Islet of Langerhans (tissue), 1 donor: ENCODE measurements at regions not wholly inside any gene's neighbourhood (a gene's known extent, or its start where the extent isn't known, plus 50 kb on each side); places are given as distances from the start of the nearest gene placed in this dataset.
"Not testable (repeated sequence)": the region's sequence is repeated elsewhere in the genome, so short reads cannot be mapped to it uniquely, and the experiment has no call there.

Source experiments
- FAIRE-seq: peaks from one replicate; lab custom pipeline; 2011; peaks lifted over from hg19 to GRCh38; lab: Jason Lieb, UNC

DNA sequence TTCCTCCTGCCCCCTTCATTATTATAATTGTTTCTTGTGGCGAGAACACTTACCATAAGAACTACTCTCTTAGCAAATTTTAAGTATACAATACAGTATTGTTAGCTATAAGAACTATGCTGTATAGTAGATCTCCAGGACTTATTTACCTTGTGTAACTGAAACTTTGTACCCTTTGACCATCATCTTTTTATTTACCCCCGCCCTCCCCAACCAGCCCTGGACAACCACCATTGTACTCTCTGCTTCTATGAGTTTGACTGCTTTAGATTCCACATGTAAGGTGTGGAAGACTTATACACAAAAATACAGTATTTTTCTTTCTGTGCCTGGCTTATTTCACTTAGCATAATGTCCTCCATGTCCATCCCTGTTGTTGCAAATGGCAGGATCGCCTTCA, 161.1 kb downstream of the PHF8 start:
- no peak for FAIRE-seq

DNA sequence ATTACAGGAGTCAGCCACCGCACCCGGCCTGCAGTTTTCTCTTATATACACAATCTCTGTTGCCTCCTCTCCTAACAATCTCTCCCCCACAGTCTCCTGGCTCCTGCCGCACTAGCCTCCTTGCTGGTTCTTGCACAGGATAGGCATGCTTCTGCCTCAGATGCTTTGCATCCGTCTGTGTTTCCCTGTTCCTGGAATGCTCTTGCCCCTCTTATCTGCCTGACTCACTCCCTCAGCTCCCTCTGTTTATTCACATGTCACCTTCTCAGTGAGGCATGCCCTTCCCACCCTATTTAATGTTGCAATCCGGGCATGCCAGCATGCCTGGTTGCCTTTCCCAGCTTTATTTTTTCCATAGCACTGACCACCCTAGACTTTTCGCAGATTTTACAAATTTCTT, 161.9 kb downstream of the PHF8 start:
- FAIRE-seq = no peak

GRCh38 chrX:53880786-53881185, 163.5 kb downstream of the PHF8 start:
- not testable (repeated sequence) for FAIRE-seq

GRCh38 chrX:53859890-53860289, 173.4 kb upstream of the HUWE1 start:
- no peak for FAIRE-seq

DNA sequence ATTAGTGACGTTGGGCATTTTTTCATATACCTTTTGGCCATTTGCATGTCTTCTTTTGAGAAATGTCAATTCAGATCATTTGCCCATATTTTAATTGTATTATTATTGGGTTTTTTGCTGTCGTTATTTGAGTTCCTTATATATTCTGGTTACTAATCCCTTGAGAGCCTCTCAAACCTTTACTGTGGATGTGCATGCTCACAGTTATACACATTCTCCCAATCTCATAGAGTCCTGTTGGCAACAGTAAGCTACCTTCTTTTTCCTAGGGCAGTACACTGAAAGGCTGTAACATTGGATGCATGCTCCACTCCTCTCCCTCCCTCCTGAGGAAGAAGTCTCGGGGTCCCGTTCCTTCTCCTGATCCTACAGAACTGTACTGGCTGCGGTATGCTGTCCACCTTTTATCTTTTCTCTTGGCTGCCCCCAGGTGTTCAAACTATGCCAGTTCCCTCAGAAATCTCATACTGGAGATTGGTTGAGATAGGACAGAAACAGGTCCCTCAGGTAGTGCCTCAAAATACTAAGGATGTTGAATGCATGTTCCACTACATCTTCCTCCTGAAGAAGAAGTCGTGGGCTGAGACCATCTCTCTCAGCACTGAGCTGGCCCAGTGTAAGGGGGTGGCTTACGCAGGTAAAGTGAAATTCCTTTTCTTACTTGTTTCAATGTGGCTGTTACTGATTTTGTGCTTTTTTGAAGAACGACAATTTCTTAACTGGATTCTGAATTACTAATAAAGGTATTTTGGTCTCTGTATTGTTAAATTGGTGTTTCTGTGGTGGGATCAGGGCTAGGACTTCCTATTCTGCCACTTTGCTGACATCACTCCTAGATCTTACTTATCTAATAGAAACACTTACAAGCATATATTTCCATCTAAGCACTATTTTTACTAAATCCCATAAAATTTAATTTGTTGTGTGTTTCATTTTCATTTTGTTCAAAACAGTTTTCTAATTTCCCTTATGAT, 145.4 kb upstream of the HUWE1 start:
- FAIRE-seq = no peak

DNA sequence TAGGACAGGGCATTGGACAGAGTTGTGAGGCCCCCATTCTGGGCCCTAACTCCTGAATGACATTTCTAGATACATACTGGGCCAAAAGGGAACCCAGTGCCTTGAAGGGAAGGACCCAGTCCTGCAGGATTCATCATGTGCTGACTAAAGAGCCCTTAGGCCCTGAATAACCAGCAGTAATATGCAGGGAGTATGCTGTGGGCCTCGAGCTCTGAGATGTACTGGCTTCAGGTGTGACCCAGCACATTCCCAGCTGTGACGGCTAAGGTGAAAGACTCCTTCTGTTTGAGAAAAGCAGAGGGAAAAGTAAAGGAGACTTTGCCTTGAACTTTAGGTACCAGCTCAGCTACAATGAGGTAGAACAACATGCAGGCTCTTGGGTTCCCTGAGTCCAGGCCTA, 138.2 kb upstream of the HUWE1 start:
- no peak for FAIRE-seq

DNA sequence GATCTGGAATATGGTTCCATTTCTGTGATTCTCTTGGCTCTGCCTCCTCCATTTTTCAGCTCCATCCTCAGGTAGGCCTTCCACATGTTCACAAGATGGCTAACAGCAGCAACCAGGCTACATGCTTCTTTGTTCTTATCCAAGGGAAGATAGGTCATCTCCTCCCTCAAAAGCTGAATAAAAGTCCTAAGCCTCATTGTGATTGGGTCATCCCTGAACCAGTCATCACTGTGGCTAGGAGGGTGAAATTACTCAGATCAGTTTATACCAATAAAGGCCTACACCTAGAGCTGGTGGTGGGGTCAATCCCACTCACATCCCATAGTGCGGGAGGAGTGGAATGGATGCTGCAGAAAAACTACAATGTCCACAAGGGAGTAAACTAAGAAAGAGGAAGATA, 131.6 kb upstream of the HUWE1 start:
- FAIRE-seq = not testable (repeated sequence)

GRCh38 chrX:53817548-53817947, 131.0 kb upstream of the HUWE1 start:
- FAIRE-seq = no peak

GRCh38 chrX:53813670-53814440, 127.3 kb upstream of the HUWE1 start:
- no peak for FAIRE-seq

DNA sequence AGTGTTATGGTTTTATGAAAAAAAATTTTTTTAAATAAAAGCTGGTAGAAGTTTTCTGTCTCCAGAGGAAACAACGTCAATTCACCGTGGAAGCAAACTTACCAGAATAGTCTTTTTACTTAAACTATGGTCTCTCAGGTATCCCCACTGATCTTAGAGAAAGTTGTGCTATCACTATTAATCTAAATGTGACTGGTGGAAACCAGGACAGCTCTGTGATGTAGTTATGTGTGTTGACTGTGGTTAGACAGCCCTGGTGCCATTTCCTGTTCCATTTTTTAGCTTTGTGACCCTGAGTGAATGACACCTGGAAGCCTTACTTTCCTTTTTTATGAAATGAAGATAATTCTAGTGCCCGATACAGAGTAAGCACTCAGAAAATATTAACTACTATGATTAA, 111.8 kb upstream of the HUWE1 start:
- no peak for FAIRE-seq

GRCh38 chrX:53795576-53795975, 109.1 kb upstream of the HUWE1 start:
- no peak for FAIRE-seq

- FAIRE-seq = no peak
Observed at GRCh38 chrX:53794181-53794580, 107.7 kb upstream of the HUWE1 start.

DNA sequence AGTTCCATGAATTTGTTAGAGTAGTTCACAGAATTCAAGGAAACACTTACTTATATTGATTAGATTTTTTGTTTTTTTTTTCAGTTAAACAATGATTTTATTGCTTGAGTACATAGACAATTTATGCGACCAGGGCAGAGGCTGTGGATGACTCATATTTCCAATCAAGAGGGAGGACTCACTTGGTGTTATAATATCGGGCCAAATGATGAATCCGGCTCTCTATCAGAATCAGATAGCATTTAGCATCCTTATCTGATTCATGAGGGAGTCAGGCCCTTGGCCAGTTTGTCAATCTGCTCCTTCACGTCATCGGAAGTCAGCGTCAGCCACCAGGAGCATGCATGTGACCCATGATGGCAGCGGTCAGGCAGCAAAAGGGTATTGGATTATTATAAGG, 82.3 kb upstream of the HUWE1 start:
- no peak for FAIRE-seq

GRCh38 chrX:53768451-53768850, 81.9 kb upstream of the HUWE1 start:
- no peak for FAIRE-seq

DNA sequence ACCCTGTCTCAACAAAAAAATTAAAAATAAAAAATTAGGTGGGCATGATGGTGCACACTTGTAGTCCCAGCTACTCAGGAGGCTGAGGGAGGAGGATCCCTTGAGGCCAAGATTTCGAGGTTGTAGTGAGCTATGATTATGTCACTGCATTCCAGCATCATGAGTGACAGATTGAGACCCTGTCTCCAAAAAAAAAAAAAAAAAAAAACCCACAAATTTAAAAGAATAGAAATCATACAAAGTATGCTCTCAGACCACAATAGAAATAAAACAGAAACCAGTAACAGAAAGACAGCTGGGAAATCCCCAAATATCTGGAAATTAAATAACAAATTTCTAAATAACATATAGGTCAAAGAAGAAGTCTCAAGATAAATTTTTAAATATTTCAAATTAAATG, 81.0 kb upstream of the HUWE1 start:
- no peak for FAIRE-seq

GRCh38 chrX:53757181-53757580, 70.7 kb upstream of the HUWE1 start:
- FAIRE-seq = not testable (repeated sequence)

DNA sequence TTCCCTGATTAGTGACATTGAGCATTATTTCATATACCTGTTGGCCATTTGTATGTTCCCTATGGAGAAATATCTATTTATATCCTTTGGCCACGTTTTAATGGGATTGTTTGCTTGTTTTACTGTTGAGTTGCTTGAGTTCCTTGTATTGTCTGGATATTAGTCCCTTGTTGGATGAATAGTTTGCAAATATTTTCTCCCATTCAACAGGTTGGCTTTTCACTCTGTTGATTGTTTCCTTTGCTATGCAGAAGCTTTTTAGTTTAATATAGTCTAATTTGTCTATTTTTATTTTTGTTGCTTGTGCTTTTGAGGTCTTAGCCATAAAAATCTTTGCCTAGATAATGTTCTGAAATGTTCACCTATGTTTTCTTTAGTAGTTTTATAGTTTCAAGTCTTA, 60.2 kb upstream of the HUWE1 start:
- no peak for FAIRE-seq

DNA sequence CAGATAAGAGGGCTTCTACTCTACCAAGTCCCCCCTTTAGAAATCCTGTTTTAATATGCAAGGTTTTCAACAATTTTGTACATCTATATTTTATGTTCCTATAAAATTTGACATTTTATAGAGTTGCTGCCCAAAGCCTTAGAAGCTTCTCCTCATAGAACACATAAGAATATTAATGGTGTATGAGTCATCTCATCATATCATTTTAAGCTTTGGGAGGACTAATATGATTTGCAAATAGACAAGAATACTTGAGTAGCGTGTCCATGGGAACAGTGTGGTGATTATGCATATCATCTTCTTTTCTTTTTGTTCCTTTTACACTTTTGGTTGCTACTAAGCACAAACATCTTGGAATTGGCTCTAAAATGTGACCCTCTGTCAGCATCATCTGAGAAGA, 56.7 kb upstream of the HUWE1 start:
- FAIRE-seq = peak; percentile 47

- FAIRE-seq = no peak
Observed at GRCh38 chrX:53738370-53738906, 51.9 kb upstream of the HUWE1 start.
